ENCODE measurements at regions not wholly inside any gene's neighbourhood (a gene's known extent, or its start where the extent isn't known, plus 50 kb on each side); places are given as distances from the start of the nearest gene placed in this dataset.

GRCh38 chr3:148318240-148318639 is 379.5 kb upstream of the AGTR1 start:
- no peak for TF ChIP-seq POLR2AphosphoS5 (IDR thresholded peaks at IDR 0.05; ENCODE audit: low read depth, low read length)
- no peak for TF ChIP-seq POLR2A (IDR thresholded peaks at IDR 0.05; ENCODE audit: low read depth, low read length)
